Loucy (cell line): ENCODE measurements at regions not wholly inside any gene's neighbourhood (a gene's known extent, or its start where the extent isn't known, plus 50 kb on each side); places are given as distances from the start of the nearest gene placed in this dataset.

Source experiments
- CTCF ChIP-seq: fragments of 200-600 bp; sonication (generic); conservative IDR thresholded peaks from 2 replicates; pipeline ENCODE4 v1.5.1; 2014; ENCODE audit warnings: mild to moderate bottlenecking, antibody characterized with exemption, low read length
- EZH2phosphoT487 ChIP-seq: fragments of 200-600 bp; IDR thresholded peaks from 2 replicates; pipeline ENCODE4 v1.6.1; 2018; ENCODE audit warnings: antibody characterized with exemption, mild to moderate bottlenecking, moderate library complexity, borderline replicate concordance

GRCh38 chr6:12439296-12439695 lies 149.1 kb downstream of the EDN1 start:
- no peak for TF ChIP-seq CTCF
- TF ChIP-seq EZH2phosphoT487, result no peak
